Liver (tissue), 8 donors: ENCODE measurements at regions not wholly inside any gene's neighbourhood (a gene's known extent, or its start where the extent isn't known, plus 50 kb on each side); places are given as distances from the start of the nearest gene placed in this dataset.

Experiments
- DNase-seq: peaks from one replicate; pipeline ENCODE4 v3.0.0-alpha.2; 2017; ENCODE audit warnings: low spot score
- H3K27ac ChIP-seq, 2 donors: one replicate each; pipeline ENCODE4 v1.7.0; 2013; ENCODE audit warnings: inconsistent platforms in 2 of 2, low read length in 2 of 2, control low read depth in 1 of 2, low read depth in 1 of 2, mild to moderate bottlenecking in 1 of 2
- H3K27me3 ChIP-seq, 4 donors: one replicate each; pipeline versions ENCODE4 v1.6.1 to v1.7.0; 2013; ENCODE audit warnings: low read length in 3 of 4, inconsistent platforms in 1 of 4, mild to moderate bottlenecking in 1 of 4, moderate library complexity in 1 of 4; ENCODE audit not compliant: control insufficient read depth in 4 of 4, insufficient read depth in 4 of 4
- H3K36me3 ChIP-seq, 4 donors: one replicate each; pipeline versions ENCODE4 v1.6.1 to v1.7.0; 2013; ENCODE audit warnings: low read length in 3 of 4, mild to moderate bottlenecking in 3 of 4, low read depth in 1 of 4, moderate library complexity in 1 of 4; ENCODE audit not compliant: control insufficient read depth in 4 of 4, insufficient read depth in 3 of 4
- H3K4me1 ChIP-seq, 4 donors: one replicate each; pipeline versions ENCODE4 v1.6.1 to v1.7.0; 2013; ENCODE audit warnings: low read length in 3 of 4, mild to moderate bottlenecking in 3 of 4, moderate library complexity in 1 of 4; ENCODE audit not compliant: control insufficient read depth in 4 of 4, insufficient read depth in 4 of 4
- H3K4me3 ChIP-seq, 3 donors: one replicate each; pipeline versions ENCODE4 v1.6.1 to v1.7.0; 2013; ENCODE audit warnings: low read length in 3 of 3, control low read depth in 1 of 3, low read depth in 1 of 3, mild to moderate bottlenecking in 1 of 3
- H3K9ac ChIP-seq, 2 donors: one replicate each; pipeline ENCODE4 v1.7.0; 2013; ENCODE audit warnings: low read length in 2 of 2, mild to moderate bottlenecking in 2 of 2, moderate library complexity in 2 of 2, control low read depth in 1 of 2, low read depth in 1 of 2
- H3K9me3 ChIP-seq, 4 donors: one replicate each; pipeline versions ENCODE4 v1.6.1 to v1.7.0; 2013; ENCODE audit warnings: low read length in 3 of 4; ENCODE audit not compliant: control insufficient read depth in 4 of 4
- CTCF ChIP-seq: fragments of 150-350 bp; IDR thresholded peaks from 2 replicates; pipeline ENCODE4 v1.5.1; 2017; ENCODE audit warnings: improper control_type of control experiment, low read depth, low read length; ENCODE audit not compliant: missing input control
- EGR1 ChIP-seq, 2 donors: IDR thresholded peaks; 2 replicates each; pipeline ENCODE4 v1.6.1; 2016 to 2018; ENCODE audit warnings: antibody characterized with exemption in 2 of 2, low read depth in 2 of 2
- GABPA ChIP-seq, 2 donors: IDR thresholded peaks in 1 of 2; conservative IDR thresholded peaks in 1 of 2; 2 replicates each; pipeline ENCODE4 v1.6.1; 2016; ENCODE audit warnings: antibody characterized with exemption in 2 of 2, mild to moderate bottlenecking in 1 of 2, moderate library complexity in 1 of 2
- JUND ChIP-seq, 2 donors: IDR thresholded peaks; 2 replicates each; pipeline ENCODE4 v1.6.1; 2016; ENCODE audit warnings: antibody characterized with exemption in 2 of 2
- MAX ChIP-seq: IDR thresholded peaks from 2 replicates; pipeline ENCODE4 v1.6.1; 2016; ENCODE audit warnings: antibody characterized with exemption
- NR2F2 ChIP-seq: IDR thresholded peaks from 2 replicates; pipeline ENCODE4 v1.6.1; 2016; ENCODE audit warnings: antibody characterized with exemption
- RAD21 ChIP-seq, 2 donors: IDR thresholded peaks; 2 replicates each; pipeline ENCODE4 v1.6.1; 2016; ENCODE audit warnings: antibody characterized with exemption in 2 of 2, mild to moderate bottlenecking in 2 of 2
- REST ChIP-seq: IDR thresholded peaks from 2 replicates; pipeline ENCODE4 v1.6.1; 2016; ENCODE audit warnings: antibody characterized with exemption, mild to moderate bottlenecking
- RXRA ChIP-seq, 2 donors: IDR thresholded peaks; 2 replicates each; pipeline ENCODE4 v1.6.1; 2017 to 2018; ENCODE audit warnings: antibody characterized with exemption in 2 of 2, mild to moderate bottlenecking in 1 of 2
- SP1 ChIP-seq: IDR thresholded peaks from 2 replicates; pipeline ENCODE4 v1.6.1; 2018; ENCODE audit warnings: antibody characterized with exemption, mild to moderate bottlenecking
- WGBS: extraction: QIAGEN DNeasy Blood & Tissue Kit; methylation state at CpG from one replicate; pipeline ENCODE4 v1.1.7; 2013; 5-methylcytosine and 5-hydroxymethylcytosine counted together
- TF ChIP-seq, protein P1 (sequence below): IDR thresholded peaks from 2 replicates; pipeline ENCODE4 v1.6.1; 2016; ENCODE audit warnings: antibody characterized with exemption
- donor health status: healthy.
- donor health status: healthy.
- donor health status: healthy.
- donor health status: healthy.
- donor health status: healthy.

- Histone ChIP-seq H3K27ac (no peak overlapping the region), H3K27me3 (no peaks in the 10 kb centered on the region), H3K9ac (no peak overlapping the region), H3K36me3 (no peaks in the 10 kb centered on the region), H3K9me3 (no peaks in the 10 kb centered on the region), H3K4me3 (no peak overlapping the region), H3K4me1 (no peaks in the 10 kb centered on the region)
- no peak for DNase-seq
- TF ChIP-seq SP1 (no peak), CTCF (no peak)
- 69% methylated on average over 4 of the region's 4 CpGs for WGBS
These were observed 107.6 kb downstream of the C12orf50 start for GRCh38 chr12:87921621-87922020.

GRCh38 chr12:87920139-87920538 lies 109.1 kb downstream of the C12orf50 start:
- H3K9me3 ChIP-seq = no peaks in the 10 kb centered on the region
- H3K27me3 ChIP-seq = no peaks in the 10 kb centered on the region
- TF ChIP-seq SP1 (no peak), MAX (no peak), RAD21 (IDR thresholded peaks at IDR 0.05) (no peak), REST (no peak), GABPA (IDR thresholded peaks at IDR 0.05 in 1 of 2, conservative IDR thresholded peaks at IDR 0.05 in 1 of 2) (no peak), RXRA (IDR thresholded peaks at IDR 0.05) (no peak), EGR1 (IDR thresholded peaks at IDR 0.05; ENCODE audit: low read depth in 2 of 2) (no peak), NR2F2 (no peak), JUND (IDR thresholded peaks at IDR 0.05) (no peak)
- TF ChIP-seq, protein P1, sequence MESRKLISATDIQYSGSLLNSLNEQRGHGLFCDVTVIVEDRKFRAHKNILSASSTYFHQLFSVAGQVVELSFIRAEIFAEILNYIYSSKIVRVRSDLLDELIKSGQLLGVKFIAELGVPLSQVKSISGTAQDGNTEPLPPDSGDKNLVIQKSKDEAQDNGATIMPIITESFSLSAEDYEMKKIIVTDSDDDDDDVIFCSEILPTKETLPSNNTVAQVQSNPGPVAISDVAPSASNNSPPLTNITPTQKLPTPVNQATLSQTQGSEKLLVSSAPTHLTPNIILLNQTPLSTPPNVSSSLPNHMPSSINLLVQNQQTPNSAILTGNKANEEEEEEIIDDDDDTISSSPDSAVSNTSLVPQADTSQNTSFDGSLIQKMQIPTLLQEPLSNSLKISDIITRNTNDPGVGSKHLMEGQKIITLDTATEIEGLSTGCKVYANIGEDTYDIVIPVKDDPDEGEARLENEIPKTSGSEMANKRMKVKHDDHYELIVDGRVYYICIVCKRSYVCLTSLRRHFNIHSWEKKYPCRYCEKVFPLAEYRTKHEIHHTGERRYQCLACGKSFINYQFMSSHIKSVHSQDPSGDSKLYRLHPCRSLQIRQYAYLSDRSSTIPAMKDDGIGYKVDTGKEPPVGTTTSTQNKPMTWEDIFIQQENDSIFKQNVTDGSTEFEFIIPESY = no peak
- H3K4me1 ChIP-seq = no peaks in the 10 kb centered on the region
- DNase-seq = no peak
- no peak overlapping the region for H3K27ac ChIP-seq
- H3K4me3 ChIP-seq = no peak overlapping the region
- H3K36me3 ChIP-seq = no peaks in the 10 kb centered on the region
- H3K9ac ChIP-seq = no peak overlapping the region
